ENCODE measurements at regions not wholly inside any gene's neighbourhood (a gene's known extent, or its start where the extent isn't known, plus 50 kb on each side); places are given as distances from the start of the nearest gene placed in this dataset.

DNA sequence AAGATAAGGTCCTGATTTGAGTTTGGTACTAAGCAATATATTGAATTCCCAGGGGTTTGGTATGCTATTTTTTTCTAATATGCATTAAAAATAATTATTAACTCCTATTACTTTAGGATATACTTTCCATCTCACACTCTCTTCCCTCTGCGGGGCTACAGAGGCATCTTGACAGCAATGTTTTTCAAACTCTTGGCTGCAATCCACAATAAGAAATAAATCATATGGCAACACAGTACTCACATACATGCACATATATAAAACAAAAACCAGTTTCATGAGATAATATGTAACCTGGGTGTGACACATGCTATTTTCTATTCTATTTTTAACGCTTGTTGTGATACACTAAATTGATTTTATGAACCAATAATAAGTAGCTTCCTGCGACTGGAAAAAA is 189.5 kb downstream of the UNC5CL start:
- Histone ChIP-seq H3K56ac (replicated peaks; ENCODE audit: insufficient read length, low read depth, low read length) (no peak overlapping the region), H4K91ac (replicated peaks; ENCODE audit: insufficient read length, low read length) (no peak overlapping the region), H3K27ac (ENCODE audit: low read depth, low read length) (no peak overlapping the region), H3K79me2 (ENCODE audit: control insufficient read depth in 1 of 2, insufficient read depth in 2 of 2, low read length in 2 of 2) (no peaks in the 10 kb centered on the region), H2BK15ac (ENCODE audit: low read length) (no peak overlapping the region), H4K20me1 (replicated peaks in 1 of 2; ENCODE audit: control insufficient read depth in 1 of 2, insufficient read depth in 2 of 2, low read length in 2 of 2) (no peaks in the 10 kb centered on the region), H2BK12ac (ENCODE audit: low read depth, low read length) (no peak overlapping the region), H2BK5ac (ENCODE audit: low read depth, low read length) (no peak overlapping the region), H3K36me3 (ENCODE audit: control insufficient read depth in 2 of 4, insufficient read depth in 4 of 4, low read length in 3 of 4) (no peaks in the 10 kb centered on the region), H3K23me2 (ENCODE audit: low read depth, low read length) (no peaks in the 10 kb centered on the region), H2AK5ac (ENCODE audit: low read depth, low read length) (no peak overlapping the region), H4K5ac (ENCODE audit: insufficient read length, low read depth, low read length) (no peak overlapping the region), H3K4ac (replicated peaks; ENCODE audit: insufficient read length, low read depth, low read length) (no peak overlapping the region), H3K4me3 (ENCODE audit: extremely low read depth in 1 of 4, insufficient read depth in 2 of 4, low read depth in 3 of 4, low read length in 4 of 4) (no peak overlapping the region), H4K8ac (ENCODE audit: extremely low read depth, insufficient read depth, low read length) (no peak overlapping the region), H3K18ac (ENCODE audit: extremely low read depth, low read length) (no peak overlapping the region), H3K23ac (ENCODE audit: insufficient read length) (no peak overlapping the region), H3K9me3 (ENCODE audit: insufficient read depth in 2 of 2, low read depth in 1 of 2, low read length in 1 of 2) (no peaks in the 10 kb centered on the region), H2BK20ac (ENCODE audit: low read length) (no peak overlapping the region), H3K27me3 (replicated peaks in 1 of 4; ENCODE audit: control insufficient read depth in 3 of 4, extremely low read depth in 1 of 4, insufficient read depth in 3 of 4, low read length in 3 of 4) (no peaks in the 10 kb centered on the region), H2BK120ac (replicated peaks; ENCODE audit: low read depth, low read length) (no peak overlapping the region), H3K14ac (ENCODE audit: insufficient read length) (no peak overlapping the region), H3K4me2 (ENCODE audit: insufficient read depth in 1 of 2, low read depth in 2 of 2, low read length in 2 of 2) (no peak overlapping the region), H3K9ac (replicated peaks in 1 of 4; ENCODE audit: extremely low read depth in 1 of 4, low read depth in 3 of 4, low read length in 3 of 4) (no peak overlapping the region), H3K4me1 (replicated peaks in 1 of 4; ENCODE audit: control insufficient read depth in 3 of 4, insufficient read depth in 4 of 4, low read length in 3 of 4) (no peaks in the 10 kb centered on the region), H3K79me1 (ENCODE audit: low read depth, low read length) (no peaks in the 10 kb centered on the region), H2AFZ (ENCODE audit: low read length) (no peak overlapping the region)
- ChIA-PET POLR2A (ENCODE audit: partially characterized antibody) (no interaction called here), CTCF (ENCODE audit: partially characterized antibody) (interaction anchor here (1.0 to 1.8 kb wide), 8 partner anchors 11 to 521 kb away, joined by 3 to 7 read pairs (median 4); no protein-coding TSS in a partner anchor)
- DNase-seq (ENCODE audit: low read depth in 1 of 2, low spot score in 2 of 2) (no peak), FAIRE-seq (no peak)
- WGBS, 2 experiments (ENCODE audit: extremely low coverage in 1 of 2, insufficient coverage in 1 of 2, insufficient read length in 1 of 2, insufficient replicate concordance in 2 of 2, low coverage in 1 of 2, low lambda C conversion rate in 2 of 2, missing lambda C conversion rate in 1 of 2), result 94% methylated on average over 3 of the region's 3 CpGs; no CpG with 5 or more reads in 1 of the 2 experiments
- TF ChIP-seq RBBP5 (IDR thresholded peaks at IDR 0.05; ENCODE audit: borderline replicate concordance, low read depth, low read length) (no peak), CREB1 (IDR thresholded peaks at IDR 0.05) (no peak), MAFK (IDR thresholded peaks at IDR 0.05; ENCODE audit: low read depth, low read length) (no peak), CBX8 (IDR thresholded peaks at IDR 0.05; ENCODE audit: borderline replicate concordance, low read depth, low read length) (no peak), SAP30 (IDR thresholded peaks at IDR 0.05; ENCODE audit: insufficient read depth, insufficient replicate concordance, low read length) (no peak), HDAC6 (IDR thresholded peaks at IDR 0.05; ENCODE audit: low read depth, low read length) (no peak), NANOG (IDR thresholded peaks at IDR 0.05; ENCODE audit: insufficient read depth, low read depth, low read length, poor library complexity, severe bottlenecking) (no peak), TCF12 (IDR thresholded peaks at IDR 0.05; ENCODE audit: low read depth, low read length) (no peak), PHF8 (conservative IDR thresholded peaks at IDR 0.05; ENCODE audit: low read depth, low read length) (no peak), FOSL1 (IDR thresholded peaks at IDR 0.05; ENCODE audit: insufficient read depth, low read depth, low read length) (no peak), SIRT6 (IDR thresholded peaks at IDR 0.05; ENCODE audit: low read length) (no peak)
